HG03196 (cell line): ENCODE measurements at regions not wholly inside any gene's neighbourhood (a gene's known extent, or its start where the extent isn't known, plus 50 kb on each side); places are given as distances from the start of the nearest gene placed in this dataset.
"Not testable (repeated sequence)": the region's sequence is repeated elsewhere in the genome, so short reads cannot be mapped to it uniquely, and the experiment has no call there.

ENCODE experiments used
- ATAC-seq: cut with Tn5 transposase; IDR thresholded peaks from one replicate; pipeline ENCODE4 v1.9.1; 2021; ENCODE audit not compliant: unreplicated experiment

GRCh38 chr19:28578786-28579505 is 634.0 kb downstream of the UQCRFS1 start:
- no peak for ATAC-seq

- no peak for ATAC-seq
Measured at GRCh38 chr19:28578208-28578607, 634.7 kb downstream of the UQCRFS1 start.

GRCh38 chr19:28577666-28578065 is 635.3 kb downstream of the UQCRFS1 start:
- ATAC-seq, result no peak

- ATAC-seq, result no peak
Measured at GRCh38 chr19:28577233-28577632, 635.7 kb downstream of the UQCRFS1 start.

DNA sequence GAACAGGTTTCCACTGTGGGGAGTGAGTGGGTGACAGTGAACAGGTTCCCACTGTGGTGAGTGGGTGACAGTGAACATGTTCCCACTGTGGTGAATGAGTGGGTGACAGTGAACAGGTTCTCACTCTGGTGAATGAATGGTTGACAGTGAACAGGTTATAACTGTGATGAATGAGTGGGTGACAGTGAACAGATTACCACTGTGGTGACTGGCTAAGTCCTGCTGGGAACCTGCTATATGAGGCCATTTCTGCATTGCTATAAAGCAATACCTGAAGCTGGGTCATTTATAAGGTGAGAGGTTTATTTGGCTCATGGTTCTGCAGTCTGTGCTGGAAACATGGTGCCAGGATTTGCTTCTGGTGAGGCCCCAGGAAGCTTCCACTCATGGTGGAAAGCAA is 637.1 kb downstream of the UQCRFS1 start:
- ATAC-seq, result no peak

DNA sequence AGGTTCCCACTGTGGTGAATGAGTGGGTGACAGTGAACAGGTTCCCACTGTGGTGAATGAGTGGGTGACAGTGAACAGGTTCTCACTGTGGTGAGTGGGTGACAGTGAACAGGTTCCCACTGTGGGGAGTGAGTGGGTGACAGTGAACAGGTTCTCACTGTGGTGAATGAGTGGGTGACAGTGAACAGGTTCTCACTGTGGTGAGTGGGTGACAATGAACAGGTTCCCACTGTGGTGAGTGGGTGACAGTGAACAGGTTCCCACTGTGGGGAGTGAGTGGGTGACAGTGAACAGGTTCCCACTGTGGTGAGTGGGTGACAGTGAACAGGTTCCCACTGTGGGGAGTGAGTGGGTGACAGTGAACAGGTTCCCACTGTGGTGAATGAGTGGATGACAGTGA is 637.6 kb downstream of the UQCRFS1 start:
- ATAC-seq, result not testable (repeated sequence)

GRCh38 chr19:28574212-28574611 is 638.7 kb downstream of the UQCRFS1 start:
- ATAC-seq, result no peak

DNA sequence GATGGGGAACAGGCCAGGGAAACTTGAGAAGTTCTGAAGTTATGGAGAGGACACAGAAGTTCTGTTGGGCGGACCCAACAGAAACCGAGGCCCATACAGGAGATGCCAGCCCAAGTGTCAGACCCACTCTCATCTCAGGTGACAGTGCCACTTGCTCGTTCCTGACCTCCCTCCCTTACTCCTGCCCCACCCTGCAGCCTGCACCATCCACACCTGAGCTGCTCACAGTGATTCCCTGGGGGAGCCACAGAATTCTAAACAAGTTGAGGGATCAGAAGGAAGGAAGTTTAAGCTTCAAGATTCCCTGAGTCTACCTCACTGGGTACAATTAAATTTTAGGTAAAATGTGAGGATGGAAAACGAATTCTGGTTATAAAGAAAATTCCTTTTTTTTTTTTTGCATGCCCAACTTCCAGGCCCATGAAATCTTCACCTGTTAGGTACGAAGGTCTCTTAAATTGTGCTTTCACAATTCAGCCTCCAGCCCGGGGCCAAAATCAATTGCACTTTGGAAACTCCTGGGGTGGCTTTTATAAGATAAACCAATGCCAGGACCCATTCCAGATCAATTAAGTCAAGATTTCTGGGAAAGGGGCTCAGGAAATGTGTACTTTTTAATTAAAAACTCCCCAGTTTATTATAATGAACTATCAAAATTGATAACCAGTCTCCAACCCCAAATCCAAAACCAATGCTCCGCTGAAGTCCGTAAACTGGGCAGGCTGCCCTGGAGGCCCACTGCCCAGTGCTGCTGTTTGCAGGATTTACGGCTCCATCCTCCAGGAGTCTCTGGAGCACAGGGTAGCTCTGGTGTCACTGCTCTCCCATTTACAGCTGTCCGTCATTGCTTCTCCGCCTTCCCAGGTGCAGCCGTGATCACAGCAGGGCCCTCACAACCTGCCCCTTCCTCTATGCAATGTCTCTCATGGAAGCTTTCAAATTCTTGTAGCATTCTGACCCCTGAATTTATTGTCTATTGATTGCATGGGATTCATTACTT is 643.5 kb downstream of the UQCRFS1 start:
- no peak for ATAC-seq

- no peak for ATAC-seq
Measured at GRCh38 chr19:28567834-28568233, 645.1 kb downstream of the UQCRFS1 start.

GRCh38 chr19:28563964-28564921 is 648.7 kb downstream of the UQCRFS1 start:
- ATAC-seq, result no peak

DNA sequence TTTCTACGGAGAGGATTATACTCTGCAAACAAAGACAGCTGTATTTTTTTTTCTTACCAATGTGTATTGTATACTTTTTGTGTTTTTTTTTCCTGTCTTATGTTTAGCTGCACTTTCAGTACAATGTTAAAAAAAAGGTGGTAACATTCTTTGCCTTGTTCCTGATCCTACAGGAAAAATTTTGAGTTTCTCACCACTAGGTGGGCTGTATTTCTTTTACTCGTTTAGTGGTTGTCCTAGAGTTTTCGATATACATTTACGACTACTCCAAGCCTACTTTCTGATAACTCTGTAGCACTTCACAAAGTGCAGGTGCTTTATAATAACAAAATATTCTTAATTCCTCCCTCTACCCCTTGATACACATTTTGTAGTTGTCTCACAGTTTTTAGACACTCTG is 652.2 kb downstream of the UQCRFS1 start:
- no peak for ATAC-seq

DNA sequence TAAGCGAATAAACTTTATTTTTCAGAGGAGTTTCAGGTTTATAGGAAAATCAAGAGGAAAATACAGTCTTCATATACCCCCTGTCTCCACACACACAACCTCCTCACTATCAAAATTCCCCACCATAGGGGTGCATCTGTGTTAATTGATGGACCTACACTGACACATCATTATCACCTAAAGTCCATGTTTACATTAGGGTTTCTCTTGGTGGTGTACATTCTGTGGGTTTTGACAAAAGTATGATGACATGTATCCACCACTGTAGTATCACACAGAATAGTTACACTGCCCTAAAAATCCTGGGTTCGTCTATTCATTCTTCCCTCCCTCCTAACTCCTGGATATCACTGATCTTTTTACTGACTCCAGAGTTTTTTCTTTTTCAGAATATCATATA is 654.2 kb downstream of the UQCRFS1 start:
- no peak for ATAC-seq

DNA sequence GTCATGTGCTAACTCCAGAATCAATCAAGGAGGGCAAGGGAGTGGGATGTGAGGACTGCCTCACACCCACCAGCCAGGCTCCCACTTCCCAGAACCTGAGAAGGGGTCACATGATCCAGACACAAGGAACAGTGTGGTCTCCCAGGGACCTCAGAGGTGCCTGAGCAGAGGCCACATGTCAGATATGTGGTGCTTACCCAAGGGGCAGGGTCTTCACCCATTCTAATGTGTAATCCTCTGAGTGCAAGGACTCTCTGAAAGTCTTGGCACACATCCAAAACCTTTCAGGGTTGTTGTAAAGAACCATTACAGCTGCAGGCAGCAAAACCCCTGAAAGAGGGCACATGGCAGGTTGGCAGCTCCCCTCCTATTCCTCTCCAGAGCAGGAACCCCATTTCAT is 656.6 kb downstream of the UQCRFS1 start:
- no peak for ATAC-seq

GRCh38 chr19:28555317-28555716 is 657.6 kb downstream of the UQCRFS1 start:
- no peak for ATAC-seq

DNA sequence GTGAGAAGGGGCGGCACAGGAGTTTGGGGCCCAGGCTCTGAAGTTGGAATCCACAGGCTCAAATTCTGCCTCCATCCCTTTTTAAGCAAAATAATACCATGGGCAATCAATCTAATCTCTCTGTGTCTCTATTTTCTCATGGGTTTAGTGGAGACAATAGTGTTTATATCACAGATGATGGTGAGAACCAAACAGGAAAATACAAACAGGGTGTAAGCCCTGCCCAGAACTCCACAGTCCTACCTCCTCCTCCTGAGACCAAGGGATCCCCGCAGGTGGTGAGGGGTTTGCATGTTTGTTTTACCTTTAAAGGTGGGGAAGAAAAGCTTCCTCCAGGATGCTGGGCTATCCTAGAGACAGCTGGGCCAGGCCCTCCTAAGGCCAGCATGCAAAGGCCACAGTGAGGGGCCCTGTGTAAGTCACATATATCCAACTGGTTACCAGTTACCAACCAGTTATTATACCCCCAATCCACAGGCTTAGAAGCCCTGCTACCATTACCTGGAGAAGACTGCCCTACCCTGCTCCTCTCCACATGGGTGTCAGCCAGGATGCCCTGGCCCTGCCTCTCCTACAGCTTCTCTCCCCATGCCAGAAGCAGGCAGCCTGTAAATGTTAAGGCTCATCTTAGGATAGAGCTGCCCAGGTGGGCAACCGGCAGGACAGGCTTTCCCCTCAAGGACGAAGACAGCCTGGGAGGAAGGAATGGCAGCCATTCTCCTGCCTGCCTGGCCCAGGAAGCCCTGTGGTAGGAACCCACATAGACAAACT is 658.4 kb downstream of the UQCRFS1 start:
- ATAC-seq, result no peak

- ATAC-seq, result no peak
Measured at GRCh38 chr19:28553764-28554163, 659.2 kb downstream of the UQCRFS1 start.

DNA sequence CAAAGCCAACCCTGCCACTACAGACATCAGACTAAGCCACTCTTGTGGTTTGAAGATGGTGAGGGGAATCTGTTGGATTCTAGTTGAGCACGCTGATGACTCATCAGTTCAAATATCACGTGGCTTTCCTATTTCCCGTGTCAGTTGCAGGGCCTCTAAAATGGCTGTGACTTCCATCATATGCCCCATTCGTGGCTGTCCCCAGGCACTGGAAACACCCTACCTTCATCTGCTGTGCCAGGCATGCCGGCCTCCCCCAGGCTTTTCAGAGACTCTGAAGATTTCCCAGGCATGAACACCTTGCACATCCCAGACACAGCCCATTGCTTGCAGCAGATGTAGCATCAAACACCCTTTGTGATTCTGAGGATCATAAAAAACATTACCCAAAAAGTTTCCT is 659.9 kb downstream of the UQCRFS1 start:
- ATAC-seq, result no peak

- ATAC-seq, result no peak
Measured at GRCh38 chr19:28549680-28550277, 663.2 kb downstream of the UQCRFS1 start.

DNA sequence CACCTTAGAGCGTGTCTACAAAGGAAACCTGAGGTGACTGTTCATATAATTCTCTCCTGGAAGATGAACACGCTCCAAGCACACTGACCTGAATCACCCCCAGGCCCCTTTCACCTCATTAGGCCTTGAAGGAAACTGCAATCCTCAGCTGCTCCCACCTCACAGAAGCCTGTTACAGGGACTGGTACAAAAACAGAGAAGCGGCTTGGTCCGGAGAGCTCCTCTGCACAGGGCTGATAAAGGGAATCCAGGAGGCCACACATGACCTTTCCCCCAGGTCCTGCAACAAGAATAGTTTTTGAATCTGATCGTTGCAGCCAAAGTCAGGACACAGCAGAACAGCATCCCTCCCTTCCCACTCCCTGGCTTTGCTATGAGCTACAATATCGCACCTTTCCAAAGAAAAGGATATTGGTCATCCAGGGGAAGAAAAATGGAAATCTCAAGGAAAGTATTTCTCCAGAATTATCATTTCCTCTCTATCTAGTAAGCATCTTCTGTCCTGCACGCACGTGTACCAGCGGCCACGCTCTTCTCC is 666.7 kb downstream of the UQCRFS1 start:
- no peak for ATAC-seq
